NCI-H187 (cell line): ENCODE measurements at regions not wholly inside any gene's neighbourhood (a gene's known extent, or its start where the extent isn't known, plus 50 kb on each side); places are given as distances from the start of the nearest gene placed in this dataset.

ENCODE experiments used
- DNase-seq, 2 experiments: peaks; one replicate each; lab custom pipeline; 2025; lab: John Stamatoyannopoulos, UW

DNA sequence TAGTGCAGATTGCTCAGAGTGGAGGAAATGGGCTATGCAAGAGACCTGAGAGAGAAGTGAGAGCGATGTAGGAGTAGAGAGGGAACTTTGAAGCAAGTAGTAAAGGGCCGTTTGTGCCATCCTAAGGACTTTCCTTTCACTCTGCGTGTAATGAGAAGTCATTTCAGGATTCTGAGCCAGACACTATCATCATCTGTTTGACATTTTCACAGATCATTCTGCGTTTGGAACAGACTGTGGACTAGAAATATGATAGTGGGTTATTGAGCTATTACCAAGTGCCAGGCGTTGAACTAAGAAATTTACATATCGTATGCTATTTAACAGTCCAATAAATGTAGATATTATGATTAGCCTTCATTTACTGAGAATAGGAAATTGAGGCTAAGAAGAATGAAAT lies 150.0 kb upstream of the ROBO2 start:
- no peak for DNase-seq

GRCh38 chr3:76897076-76897475 lies 142.8 kb upstream of the ROBO2 start:
- DNase-seq: no peak

- DNase-seq: no peak
Measured at GRCh38 chr3:76900596-76900995, 139.3 kb upstream of the ROBO2 start.

GRCh38 chr3:76908156-76908555 lies 131.7 kb upstream of the ROBO2 start:
- no peak for DNase-seq

GRCh38 chr3:76912841-76913383 lies 127.0 kb upstream of the ROBO2 start:
- DNase-seq: no peak

DNA sequence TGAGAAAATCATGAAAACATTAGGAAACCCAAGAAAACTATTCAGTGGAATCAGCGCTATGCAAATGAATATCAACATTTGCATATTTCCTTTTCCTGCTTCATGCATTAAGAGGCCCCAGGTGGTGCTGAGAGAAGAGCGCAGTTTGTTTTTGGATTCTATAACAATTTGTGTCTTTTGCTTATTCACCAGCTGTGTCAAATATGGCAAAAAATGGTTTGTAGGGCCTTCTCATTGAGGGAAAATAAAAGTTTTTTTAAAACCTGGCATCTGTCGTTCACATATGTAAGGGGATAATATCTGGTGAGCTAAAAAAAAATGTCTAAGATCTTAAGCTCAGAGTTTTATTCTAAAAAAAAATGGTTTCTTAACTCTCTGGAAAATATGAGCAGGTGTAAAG lies 122.5 kb upstream of the ROBO2 start:
- DNase-seq: no peak

DNA sequence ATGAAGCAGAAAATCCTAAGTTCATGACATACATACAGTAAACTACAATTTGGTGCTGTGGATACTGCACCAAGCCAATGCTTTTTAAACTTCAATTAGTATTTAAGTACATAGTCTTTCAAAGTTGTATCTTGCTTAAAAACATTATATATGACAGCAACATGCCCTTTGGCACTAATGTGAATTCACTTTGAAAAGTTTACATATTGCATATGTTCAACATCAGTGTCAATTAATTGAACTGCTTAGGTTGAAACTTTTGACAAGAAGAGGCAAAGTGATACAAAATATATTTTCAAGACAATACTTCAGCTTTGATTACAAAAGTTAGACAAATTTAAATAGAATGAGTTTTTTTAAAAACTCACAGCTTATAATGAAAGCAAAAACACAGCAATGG lies 119.4 kb upstream of the ROBO2 start:
- no peak for DNase-seq

- DNase-seq: no peak
Measured at GRCh38 chr3:76923485-76923884, 116.4 kb upstream of the ROBO2 start.

GRCh38 chr3:76930712-76931111 lies 109.2 kb upstream of the ROBO2 start:
- DNase-seq: no peak

GRCh38 chr3:76933245-76933644 lies 106.7 kb upstream of the ROBO2 start:
- DNase-seq: no peak

DNA sequence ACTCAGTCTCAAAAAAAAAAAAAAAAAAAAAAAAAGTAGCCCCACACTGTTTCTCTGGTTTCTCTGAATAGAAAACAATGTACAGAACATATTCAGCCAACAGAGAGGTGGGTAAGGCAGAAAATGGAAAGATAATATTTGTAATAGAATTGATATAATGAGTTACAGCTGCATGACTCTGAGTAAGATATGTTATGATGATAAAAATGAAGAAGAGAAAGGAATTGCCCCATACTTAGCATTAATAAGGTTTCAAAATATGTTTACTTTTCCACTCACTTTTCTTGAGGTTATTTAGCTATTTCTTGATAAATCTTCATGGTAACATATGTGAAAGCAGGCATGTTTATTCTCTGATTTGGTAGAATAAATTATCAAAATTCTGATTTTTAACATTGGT lies 100.9 kb upstream of the ROBO2 start:
- no peak for DNase-seq

GRCh38 chr3:76940181-76940770 lies 99.6 kb upstream of the ROBO2 start:
- DNase-seq: no peak

- DNase-seq: no peak
Measured at GRCh38 chr3:76941376-76941775, 98.5 kb upstream of the ROBO2 start.

DNA sequence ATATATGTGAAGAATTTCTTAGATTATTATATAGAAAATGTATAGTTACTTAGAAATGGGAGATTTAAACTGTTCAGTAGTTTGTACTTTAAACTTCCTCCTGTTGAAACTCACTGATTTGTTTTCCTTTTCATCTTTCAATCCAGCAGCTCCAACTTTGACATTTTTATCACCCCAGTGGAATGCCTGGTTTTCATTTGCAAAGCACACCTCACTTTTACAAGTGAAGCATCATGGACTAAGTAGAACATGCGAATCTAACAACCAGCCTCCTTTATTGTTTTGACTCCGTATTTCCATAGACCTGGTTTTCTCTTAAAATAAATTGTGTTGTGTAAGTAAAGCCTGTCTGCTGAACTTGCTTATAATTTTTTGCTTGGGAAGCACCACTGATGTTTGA lies 97.8 kb upstream of the ROBO2 start:
- DNase-seq: no peak

DNA sequence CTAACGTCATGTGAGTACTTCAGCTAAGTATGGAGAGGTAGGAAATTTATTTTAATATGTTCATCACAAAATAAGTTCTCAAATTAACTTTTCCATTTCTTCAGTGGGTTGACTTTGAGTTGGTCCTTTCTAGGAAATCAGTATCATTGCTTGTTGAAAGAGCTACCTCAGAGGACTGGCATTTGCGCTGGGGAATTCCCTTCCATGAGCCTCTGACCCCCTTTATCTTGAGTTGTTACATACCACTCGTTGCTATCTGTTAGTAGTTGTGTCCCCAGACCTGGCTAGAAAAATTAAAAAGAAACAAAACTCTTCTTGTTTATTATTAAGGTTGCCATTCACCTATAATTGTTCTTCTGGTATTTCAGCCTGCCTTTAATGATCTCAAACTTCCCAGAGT lies 96.8 kb upstream of the ROBO2 start:
- no peak for DNase-seq

DNA sequence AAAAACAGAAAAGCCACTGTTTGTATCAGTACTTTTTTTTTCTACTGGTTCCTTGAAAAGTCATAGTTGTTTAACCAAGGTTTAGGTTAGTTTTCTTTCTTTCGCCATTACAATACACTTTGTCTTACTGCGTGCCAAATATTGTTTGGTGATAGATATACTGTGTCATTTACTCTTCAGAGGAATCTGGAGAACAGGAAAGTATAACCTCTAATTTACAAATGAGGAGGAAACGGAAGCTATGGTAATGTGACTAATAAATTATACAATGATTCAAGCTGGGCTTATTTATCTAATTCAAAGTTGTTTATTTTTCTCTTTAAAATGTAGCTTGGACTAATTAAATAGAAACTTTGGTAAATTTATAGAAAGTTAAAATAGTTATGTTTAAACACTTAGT lies 96.2 kb upstream of the ROBO2 start:
- DNase-seq: no peak

- DNase-seq: no peak
Measured at GRCh38 chr3:76949033-76949432, 90.9 kb upstream of the ROBO2 start.

DNA sequence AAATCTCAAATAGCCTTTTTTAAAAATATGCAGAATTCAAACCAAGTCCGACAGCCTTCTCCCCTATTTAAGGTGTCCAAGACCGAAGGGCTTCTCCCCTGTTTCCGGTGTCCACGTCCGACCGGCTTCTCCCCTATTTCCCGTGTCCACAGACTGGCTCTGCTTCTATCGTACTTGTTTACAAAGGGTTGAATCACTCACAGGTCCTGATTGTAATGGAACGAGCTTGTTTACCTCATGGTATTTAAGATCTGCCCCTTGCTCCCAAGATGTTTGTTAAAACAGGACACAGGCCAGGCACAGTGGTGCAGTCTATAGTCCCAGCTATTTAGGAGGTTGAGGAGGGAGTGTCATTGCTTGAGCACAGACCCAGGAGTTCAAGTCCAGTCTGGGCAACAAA lies 90.4 kb upstream of the ROBO2 start:
- DNase-seq: no peak

GRCh38 chr3:76950590-76950989 lies 89.3 kb upstream of the ROBO2 start:
- no peak for DNase-seq

- no peak for DNase-seq
Measured at GRCh38 chr3:76954412-76954811, 85.5 kb upstream of the ROBO2 start.

- no peak for DNase-seq
Measured at GRCh38 chr3:76958274-76958673, 81.6 kb upstream of the ROBO2 start.

DNA sequence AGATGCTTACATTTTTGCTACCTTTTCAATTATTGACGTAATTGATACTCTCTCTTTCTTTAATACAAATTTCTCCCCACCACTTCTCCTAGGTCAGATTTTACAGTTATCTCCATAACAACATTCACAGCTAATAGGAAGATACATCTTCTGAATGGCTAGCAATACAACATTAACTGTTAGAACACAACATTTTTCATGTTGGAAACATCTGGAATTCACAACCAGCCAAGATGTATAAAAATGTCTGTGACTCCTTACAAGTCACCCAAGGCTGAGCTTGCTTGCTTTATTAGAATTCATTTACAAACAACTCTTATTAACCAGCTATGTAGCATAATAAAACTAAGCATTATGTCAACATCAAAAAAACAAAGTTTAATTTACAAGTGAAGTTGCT lies 81.0 kb upstream of the ROBO2 start:
- DNase-seq: no peak

DNA sequence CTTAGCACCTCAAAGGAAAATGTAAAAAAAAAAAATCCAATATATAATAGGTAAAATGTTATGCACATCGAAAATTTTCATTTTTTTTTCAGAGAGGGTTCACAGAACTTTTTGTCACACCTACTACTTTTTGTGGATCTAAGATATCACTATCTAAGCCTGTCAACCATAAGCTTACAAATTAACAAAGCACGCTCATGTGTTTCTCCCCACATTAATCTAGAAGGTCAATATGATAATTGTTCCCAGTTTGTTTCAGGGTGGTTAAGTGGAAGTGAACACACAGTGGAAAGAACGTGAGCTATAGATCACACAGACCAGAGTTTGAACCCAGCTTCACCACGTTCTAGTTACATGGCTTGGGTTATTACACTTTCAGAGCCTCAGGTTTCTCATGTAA lies 78.6 kb upstream of the ROBO2 start:
- DNase-seq: no peak

GRCh38 chr3:76965122-76965725 lies 74.7 kb upstream of the ROBO2 start:
- DNase-seq: no peak
